ENCODE measurements at regions not wholly inside any gene's neighbourhood (a gene's known extent, or its start where the extent isn't known, plus 50 kb on each side); places are given as distances from the start of the nearest gene placed in this dataset.
"Not testable (repeated sequence)": the region's sequence is repeated elsewhere in the genome, so short reads cannot be mapped to it uniquely, and the experiment has no call there.

DNA sequence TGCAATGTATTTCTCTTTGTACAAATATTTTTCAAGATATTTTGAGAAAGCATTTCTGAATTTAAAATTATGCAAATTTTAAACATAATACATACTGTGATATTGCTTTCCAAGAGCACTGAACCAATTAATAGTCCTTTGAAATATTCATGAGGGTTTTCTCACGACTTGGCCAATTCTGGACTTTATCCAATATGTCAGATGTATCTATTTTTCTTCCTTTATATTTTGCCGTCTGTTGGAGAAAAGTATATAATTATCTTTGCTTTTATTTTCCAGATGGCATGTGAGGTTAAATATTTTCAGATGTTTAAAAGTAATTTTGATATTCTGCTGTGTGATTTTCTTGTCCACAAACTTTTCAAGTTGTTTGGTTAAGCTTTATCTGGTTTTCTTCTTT lies 378.9 kb downstream of the SLCO4C1 start:
- DNase-seq: no peak

- no peak for DNase-seq
Measured at GRCh38 chr5:101915554-101915953, 380.5 kb downstream of the SLCO4C1 start.

GRCh38 chr5:101904736-101905135 lies 391.3 kb downstream of the SLCO4C1 start:
- DNase-seq: no peak

DNA sequence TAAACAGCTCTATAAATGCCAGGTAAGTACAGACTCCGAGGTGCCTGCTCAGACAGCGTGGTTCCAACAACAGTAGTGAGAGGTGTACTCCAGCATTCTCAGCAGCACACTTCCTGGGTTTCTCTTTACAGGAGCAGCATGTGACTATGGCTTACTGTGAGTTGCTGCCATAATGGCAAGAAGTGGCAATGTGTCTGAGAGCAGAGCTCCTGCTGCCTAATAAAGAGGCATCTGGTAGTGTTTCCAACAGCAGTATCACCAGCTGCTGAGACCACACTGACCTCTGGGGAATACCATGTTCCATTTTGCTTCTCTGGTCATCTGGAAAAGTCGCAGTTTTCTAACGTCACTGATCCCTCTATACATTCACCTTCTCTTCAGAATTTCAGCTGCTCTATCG lies 398.2 kb downstream of the SLCO4C1 start:
- no peak for DNase-seq

- DNase-seq: no peak
Measured at GRCh38 chr5:101894985-101895384, 401.1 kb downstream of the SLCO4C1 start.

DNA sequence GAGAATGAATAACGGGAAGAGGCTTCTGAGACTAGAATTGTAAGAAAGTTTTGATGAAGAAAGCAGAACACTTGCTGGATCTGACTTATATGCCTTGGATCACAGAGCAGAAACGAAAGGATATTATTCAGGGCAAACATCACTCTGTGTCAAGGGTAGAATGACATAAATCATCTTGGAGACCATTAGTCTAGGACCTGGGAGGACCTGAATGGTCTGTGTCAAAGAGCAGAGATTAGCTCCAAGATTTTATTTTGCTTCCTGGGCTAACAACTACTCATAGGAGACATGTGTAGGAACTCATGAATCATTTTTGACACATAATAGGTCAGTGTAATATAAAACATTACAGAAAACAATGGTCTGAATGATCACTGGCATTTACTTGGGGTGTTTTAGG lies 417.9 kb downstream of the SLCO4C1 start:
- no peak for DNase-seq

DNA sequence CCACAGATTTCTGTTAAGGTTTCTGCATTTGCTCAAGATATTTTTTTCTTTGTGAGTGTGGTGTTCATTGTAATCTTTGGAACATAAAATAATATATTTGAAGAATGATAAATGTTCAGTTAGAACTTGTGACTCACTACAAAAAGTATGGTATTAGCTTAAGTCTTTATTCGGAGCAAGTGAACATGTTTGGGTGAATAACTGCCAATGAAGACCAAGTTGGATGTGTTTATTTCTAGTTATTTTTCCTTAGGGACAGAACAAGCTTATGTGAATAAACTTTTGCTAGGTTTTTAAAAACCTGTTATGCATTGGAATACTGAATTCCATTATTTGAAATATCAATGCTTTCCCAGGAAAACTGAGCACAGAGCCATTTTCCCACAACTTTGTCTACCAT lies 418.6 kb downstream of the SLCO4C1 start:
- no peak for DNase-seq

DNA sequence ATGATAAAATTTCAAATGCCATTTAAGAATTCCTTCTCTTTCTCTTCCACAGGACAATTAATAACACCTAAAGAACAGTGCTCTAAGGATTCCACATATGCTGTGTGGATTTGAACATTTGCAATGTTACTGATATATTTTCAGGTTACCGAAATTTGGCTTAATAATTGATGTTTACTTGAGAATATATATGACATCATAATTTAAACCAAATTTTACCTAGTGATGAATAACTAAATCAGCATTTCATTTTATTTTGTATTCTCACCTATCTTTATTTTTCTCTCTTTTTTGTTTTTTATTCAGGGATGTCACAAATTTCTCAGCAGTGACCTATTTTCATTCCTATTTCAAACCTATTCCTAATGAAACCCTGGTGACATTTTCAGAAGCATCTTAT lies 429.6 kb downstream of the SLCO4C1 start:
- no peak for DNase-seq

DNA sequence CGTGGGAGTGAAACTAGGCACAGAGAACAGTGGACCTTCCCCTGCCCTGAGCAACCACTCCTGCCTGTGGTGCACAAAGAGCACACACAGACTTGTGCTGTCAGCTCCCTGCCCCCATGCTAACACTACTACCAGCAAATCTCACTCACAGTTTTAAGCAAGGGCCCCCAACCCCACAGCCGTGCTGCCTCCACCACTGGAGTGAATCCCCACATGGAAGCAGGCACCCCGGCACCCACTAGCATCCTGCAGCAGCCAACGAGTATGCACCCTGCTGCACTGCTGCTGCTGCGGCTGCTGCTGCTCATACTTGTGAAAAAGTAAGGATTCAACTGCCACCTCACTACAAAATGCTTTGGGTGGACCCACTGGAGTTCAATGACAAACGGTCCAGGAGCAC lies 435.5 kb downstream of the SLCO4C1 start:
- no peak for DNase-seq

GRCh38 chr5:101860145-101860544 lies 435.9 kb downstream of the SLCO4C1 start:
- DNase-seq: no peak

DNA sequence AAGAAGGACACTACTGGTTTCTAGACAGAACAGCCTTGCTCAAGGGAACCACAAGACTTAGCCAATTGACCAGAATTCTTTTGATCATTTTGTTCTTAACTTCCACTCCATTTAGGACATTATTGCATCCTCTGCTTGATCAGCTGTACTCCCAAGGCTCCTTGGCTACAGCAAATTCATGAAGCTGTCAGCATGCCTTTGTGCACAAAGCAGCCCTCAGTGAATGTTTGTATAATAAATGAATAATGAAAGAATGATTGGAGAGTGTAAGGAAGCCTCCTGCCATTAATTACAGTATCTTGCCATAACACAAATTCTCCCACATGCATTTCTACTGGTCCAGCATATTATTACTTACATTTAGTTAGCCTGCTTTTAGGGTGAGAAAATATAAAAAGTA lies 449.6 kb downstream of the SLCO4C1 start:
- DNase-seq: no peak

DNA sequence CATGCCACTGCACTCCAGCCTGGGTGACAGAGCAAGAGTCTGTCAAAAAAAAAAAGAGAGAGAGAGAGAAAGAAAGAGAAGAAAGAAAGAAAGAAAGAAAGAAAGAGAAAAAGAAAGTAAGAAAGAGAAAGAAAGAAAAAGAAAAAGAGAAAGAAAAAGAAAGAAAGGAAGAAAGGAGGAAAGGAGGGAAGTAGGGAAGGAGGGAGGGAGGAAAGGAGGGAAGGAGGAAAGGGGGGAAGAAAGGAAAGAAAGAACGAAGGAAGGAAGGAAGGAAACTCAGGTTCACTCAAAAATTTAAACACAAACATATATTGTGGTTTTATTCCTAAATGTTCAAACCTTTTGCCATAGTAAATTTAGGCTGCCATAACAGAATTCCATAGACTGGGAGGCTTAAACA lies 453.0 kb downstream of the SLCO4C1 start:
- DNase-seq: no peak

- no peak for DNase-seq
Measured at GRCh38 chr5:101838435-101838834, 457.6 kb downstream of the SLCO4C1 start.

DNA sequence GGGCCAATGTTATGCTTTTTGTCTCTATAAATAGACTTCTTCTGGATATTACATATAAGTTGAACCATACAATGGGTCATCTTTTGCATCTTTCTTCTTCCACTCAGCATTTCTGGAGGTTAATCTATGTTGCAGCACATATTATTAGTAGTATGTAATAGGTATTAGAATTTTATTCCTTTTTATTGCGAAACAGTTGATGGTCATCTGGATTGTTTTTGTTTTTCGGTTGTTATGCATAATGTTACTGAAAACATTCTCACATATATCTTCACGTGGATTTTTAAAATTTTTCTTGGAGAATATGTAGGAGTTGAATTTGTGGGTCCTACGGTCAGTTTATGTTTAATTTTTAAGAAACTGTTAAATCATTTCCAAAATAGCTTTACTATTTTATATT lies 466.8 kb downstream of the SLCO4C1 start:
- no peak for DNase-seq

DNA sequence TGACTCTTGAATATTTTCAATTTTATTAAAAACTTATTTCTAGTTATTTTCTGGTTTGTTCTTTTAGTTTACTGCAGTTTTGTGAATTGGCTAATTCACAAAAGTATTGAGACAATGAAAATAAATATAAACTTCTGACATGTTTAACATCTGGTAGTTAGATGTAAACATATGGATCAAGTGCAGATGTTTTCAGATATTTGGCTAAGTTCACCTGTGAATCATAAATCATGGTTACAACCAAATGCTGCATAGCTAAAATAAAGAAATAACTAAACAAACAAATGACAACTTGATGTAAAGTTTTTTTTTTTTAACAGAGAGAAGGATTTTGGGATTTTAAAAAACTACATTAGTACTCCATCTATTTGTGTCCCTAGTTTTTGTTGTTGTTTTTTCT lies 484.6 kb downstream of the SLCO4C1 start:
- no peak for DNase-seq

- no peak for DNase-seq
Measured at GRCh38 chr5:101806410-101806809, 489.7 kb downstream of the SLCO4C1 start.

DNA sequence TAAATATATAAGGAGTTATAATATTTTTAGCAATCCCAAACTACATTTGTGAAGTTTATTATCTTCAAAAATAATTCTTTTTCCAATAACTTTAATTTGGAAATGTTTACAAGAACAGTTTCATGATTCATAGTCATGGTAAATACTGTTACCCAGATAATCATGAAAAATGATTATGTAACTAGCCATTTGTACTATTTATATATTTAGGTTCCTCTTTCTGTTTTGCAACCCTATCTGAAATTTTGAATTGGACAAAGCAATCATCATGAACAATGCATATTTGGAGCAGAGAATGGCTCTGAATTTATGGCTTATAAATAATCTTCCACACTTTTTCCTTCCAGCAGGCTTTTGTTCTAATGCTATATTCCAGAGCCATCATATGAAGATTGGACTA lies 499.7 kb downstream of the SLCO4C1 start:
- DNase-seq: no peak

DNA sequence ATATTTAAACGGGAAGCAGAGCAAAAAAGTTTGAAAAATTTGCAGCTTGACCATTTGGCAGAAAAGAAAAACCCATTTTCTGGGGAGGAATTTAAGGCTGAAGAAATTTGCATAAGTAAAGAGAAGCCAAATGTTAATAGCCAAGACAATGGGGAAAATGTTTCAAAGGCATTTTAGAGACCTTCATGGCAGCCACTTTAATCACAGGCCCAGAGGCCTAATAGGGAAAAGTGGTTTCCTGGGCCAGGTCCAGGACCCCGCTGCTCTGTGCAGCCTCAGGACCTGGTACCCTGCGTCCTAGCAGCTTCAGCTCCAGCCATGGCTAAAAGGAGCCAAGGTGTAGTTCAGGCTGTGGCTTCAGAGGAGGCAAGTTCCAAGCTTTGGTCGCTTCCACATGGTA lies 507.3 kb downstream of the SLCO4C1 start:
- DNase-seq: no peak

GRCh38 chr5:101785090-101785489 lies 511.0 kb downstream of the SLCO4C1 start:
- no peak for DNase-seq

DNA sequence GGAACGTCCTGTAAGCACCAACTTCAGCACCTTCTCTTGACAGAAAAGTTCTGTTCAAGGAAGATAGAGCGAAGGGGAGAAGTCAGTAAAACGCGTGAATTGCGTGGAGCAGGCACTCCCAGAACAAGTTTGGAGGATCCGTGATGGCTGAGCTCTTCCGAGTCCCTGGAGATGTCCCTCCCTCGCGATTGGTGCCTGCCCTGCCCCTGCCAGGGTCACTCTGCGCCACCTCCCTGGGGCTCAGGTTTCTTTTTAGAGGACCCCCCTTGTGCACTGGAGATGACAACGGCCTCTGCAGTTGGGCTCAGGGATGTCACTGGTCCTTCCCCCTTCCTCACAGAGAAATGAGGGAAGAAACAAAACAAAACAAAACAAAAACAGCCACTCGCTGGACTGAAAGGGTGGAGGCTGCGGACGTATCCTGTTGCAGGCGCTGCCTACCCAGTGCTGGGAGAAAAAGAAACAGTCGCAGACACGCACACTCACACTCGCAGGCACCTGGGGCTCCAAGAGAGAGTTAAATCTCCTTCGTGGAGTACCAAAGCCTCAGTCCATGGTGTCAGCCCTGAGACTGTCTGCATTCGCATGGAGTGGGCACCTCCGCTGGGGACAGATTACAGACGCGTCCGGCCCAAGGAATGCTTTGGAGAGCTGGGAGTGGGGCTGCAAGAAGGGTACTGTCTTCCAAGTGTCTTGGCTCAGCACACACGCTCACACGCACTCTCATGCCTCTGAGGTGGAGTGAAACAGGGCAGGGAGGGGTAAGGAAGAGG lies 512.7 kb downstream of the SLCO4C1 start:
- DNase-seq: no peak

GRCh38 chr5:101782352-101783103 lies 513.6 kb downstream of the SLCO4C1 start:
- no peak for DNase-seq

GRCh38 chr5:101751105-101751504 lies 545.0 kb downstream of the SLCO4C1 start:
- no peak for DNase-seq

DNA sequence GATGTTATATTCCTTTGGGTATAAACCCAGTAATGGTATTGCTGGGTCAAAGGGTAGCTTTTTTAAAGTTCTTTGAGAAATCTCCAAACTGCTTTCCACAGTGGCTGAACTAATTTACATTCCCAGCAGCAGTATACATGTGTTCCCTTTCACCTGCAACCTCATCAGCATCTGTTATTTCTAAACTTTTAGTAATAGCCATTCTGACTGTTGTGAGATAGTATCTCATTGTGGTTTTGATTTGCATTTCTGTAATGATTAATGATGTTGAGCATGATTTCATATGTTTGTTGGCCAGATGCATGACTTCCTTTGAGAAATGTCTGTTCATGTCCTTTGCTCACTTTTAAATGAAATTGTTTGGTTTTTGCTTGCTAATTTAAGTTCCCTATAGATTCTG lies 553.1 kb downstream of the SLCO4C1 start:
- not testable (repeated sequence) for DNase-seq

- DNase-seq: no peak
Measured at GRCh38 chr5:101728933-101729332, 567.2 kb downstream of the SLCO4C1 start.

DNA sequence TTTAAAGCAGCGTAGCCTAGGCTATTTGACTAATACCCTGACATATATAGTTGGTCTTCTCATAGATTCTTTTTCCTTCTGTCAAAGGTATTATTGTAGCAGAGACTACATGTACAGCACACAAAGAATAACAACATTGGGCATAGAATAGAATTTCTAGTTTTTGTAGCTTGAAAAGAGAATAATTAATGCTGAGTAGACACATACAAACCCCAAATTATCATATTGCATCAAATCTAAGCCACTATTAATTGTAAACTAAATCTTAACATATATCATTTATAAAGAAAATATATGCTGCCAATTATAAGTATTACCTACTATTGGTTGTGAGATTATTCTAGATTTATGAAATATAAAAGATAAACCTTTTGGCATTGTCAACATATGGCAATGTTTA lies 574.5 kb downstream of the SLCO4C1 start:
- DNase-seq: no peak

All from CD4-positive, alpha-beta T cell treated with Interleukin-4 for 1 hour (primary cell).